Neural cell (in vitro differentiated cells): ENCODE measurements at regions not wholly inside any gene's neighbourhood (a gene's known extent, or its start where the extent isn't known, plus 50 kb on each side); places are given as distances from the start of the nearest gene placed in this dataset.

Experiments used
- H2AFZ ChIP-seq: fragments of 200-600, 300-800 bp; sonication (generic), shearing (Covaris generic); 2 replicates; pipeline ENCODE4 v1.6.0; 2014; ENCODE audit warnings: low read depth, mild to moderate bottlenecking, antibody characterized with exemption, low read length, moderate library complexity
- H3F3A ChIP-seq: fragments of 200-600 bp; shearing (Covaris generic); 2 replicates; pipeline ENCODE4 v1.6.1; 2016; ENCODE audit warnings: mild to moderate bottlenecking, moderate library complexity, mixed read lengths, antibody characterized with exemption, low read length; ENCODE audit not compliant: insufficient read depth, poor library complexity, severe bottlenecking
- H3K27ac ChIP-seq: fragments of 200-600, 300-800 bp; sonication (generic), shearing (Covaris generic); 2 replicates; pipeline ENCODE4 v1.5.1; 2014; ENCODE audit warnings: mild to moderate bottlenecking, low read length, moderate library complexity
- H3K27me3 ChIP-seq: fragments of 300-800, 200-600 bp; sonication (generic), shearing (Covaris generic); 2 replicates; pipeline ENCODE4 v1.6.0; 2014; ENCODE audit warnings: mild to moderate bottlenecking, low read depth, low read length, moderate library complexity; ENCODE audit not compliant: insufficient read depth
- H3K36me3 ChIP-seq: fragments of 300-800, 200-600 bp; sonication (generic), shearing (Covaris generic); 2 replicates; pipeline ENCODE4 v1.5.1; 2014; ENCODE audit warnings: mild to moderate bottlenecking, antibody characterized with exemption, low read length, moderate library complexity; ENCODE audit not compliant: insufficient read depth
- H3K4me2 ChIP-seq: fragments of 300-800, 200-600 bp; sonication (generic), shearing (Covaris generic); 2 replicates; pipeline ENCODE4 v1.6.0; 2014; ENCODE audit warnings: mild to moderate bottlenecking, low read length
- H3K4me3 ChIP-seq: fragments of 300-800, 200-600 bp; sonication (generic), shearing (Covaris generic); 2 replicates; pipeline ENCODE4 v1.5.1; 2014; ENCODE audit warnings: mild to moderate bottlenecking, low read length, moderate library complexity
- H3K79me2 ChIP-seq: fragments of 200-600 bp; shearing (Covaris generic); replicated peaks from 2 replicates; pipeline ENCODE4 v1.6.0; 2014; ENCODE audit warnings: mild to moderate bottlenecking, low read length, moderate library complexity; ENCODE audit not compliant: insufficient read depth
- H3K9ac ChIP-seq: fragments of 300-800, 200-600 bp; sonication (generic), shearing (Covaris generic); 2 replicates; pipeline ENCODE4 v1.6.1; 2016; ENCODE audit warnings: mild to moderate bottlenecking, low read length, mixed read lengths
- H3K9me2 ChIP-seq: fragments of 200-600 bp; shearing (Covaris generic); 2 replicates; pipeline ENCODE4 v1.6.1; 2016; ENCODE audit warnings: mild to moderate bottlenecking, low read length, mixed read lengths; ENCODE audit not compliant: insufficient read depth
- H3K9me3 ChIP-seq: fragments of 200-600, 300-800 bp; sonication (generic), shearing (Covaris generic); 2 replicates; pipeline ENCODE4 v1.6.1; 2016; ENCODE audit warnings: mild to moderate bottlenecking, mixed run types, low read length, moderate library complexity, mixed read lengths
- H4K20me1 ChIP-seq: fragments of 200-600 bp; shearing (Covaris generic); 2 replicates; pipeline ENCODE4 v1.6.1; 2016; ENCODE audit warnings: mild to moderate bottlenecking, mixed run types; ENCODE audit not compliant: insufficient read depth
- EP300 ChIP-seq: fragments of 450-650 bp; conservative IDR thresholded peaks from 2 replicates; pipeline ENCODE4 v1.6.1; 2014; ENCODE audit warnings: antibody characterized with exemption, mild to moderate bottlenecking, moderate library complexity; ENCODE audit not compliant: poor library complexity, severe bottlenecking
- EZH2 ChIP-seq: fragments of 200-600, 300-800 bp; shearing (Covaris generic), sonication (generic); IDR thresholded peaks from 2 replicates; pipeline ENCODE4 v1.6.1; 2014; ENCODE audit warnings: antibody characterized with exemption, low read length, borderline replicate concordance, mild to moderate bottlenecking; ENCODE audit not compliant: insufficient read depth, poor library complexity, severe bottlenecking
- MXI1 ChIP-seq: fragments of 450-650 bp; conservative IDR thresholded peaks from 2 replicates; pipeline ENCODE4 v1.6.1; 2014; ENCODE audit warnings: antibody characterized with exemption, mild to moderate bottlenecking; ENCODE audit not compliant: poor library complexity, severe bottlenecking
- POLR2AphosphoS5 ChIP-seq: IDR thresholded peaks from 2 replicates; pipeline ENCODE4 v1.6.1; 2012
- RAD21 ChIP-seq: fragments of 450-650 bp; conservative IDR thresholded peaks from 2 replicates; pipeline ENCODE4 v1.6.1; 2014; ENCODE audit warnings: antibody characterized with exemption, mild to moderate bottlenecking, moderate library complexity
- SMC3 ChIP-seq: fragments of 450-650 bp; conservative IDR thresholded peaks from 2 replicates; pipeline ENCODE4 v1.6.1; 2014; ENCODE audit warnings: antibody characterized with exemption, mild to moderate bottlenecking, moderate library complexity; ENCODE audit not compliant: poor library complexity
- TAF1 ChIP-seq: IDR thresholded peaks from 2 replicates; pipeline ENCODE4 v1.6.1; 2012; ENCODE audit warnings: low read depth
- TF ChIP-seq, protein P1 (sequence below): IDR thresholded peaks from 2 replicates; pipeline ENCODE4 v1.6.1; 2012; ENCODE audit warnings: borderline replicate concordance
- TF ChIP-seq, protein P2 (sequence below): fragments of 450-650 bp; IDR thresholded peaks from 2 replicates; pipeline ENCODE4 v1.5.1; 2014; ENCODE audit warnings: antibody characterized with exemption, mild to moderate bottlenecking, moderate library complexity; ENCODE audit not compliant: poor library complexity, severe bottlenecking

DNA sequence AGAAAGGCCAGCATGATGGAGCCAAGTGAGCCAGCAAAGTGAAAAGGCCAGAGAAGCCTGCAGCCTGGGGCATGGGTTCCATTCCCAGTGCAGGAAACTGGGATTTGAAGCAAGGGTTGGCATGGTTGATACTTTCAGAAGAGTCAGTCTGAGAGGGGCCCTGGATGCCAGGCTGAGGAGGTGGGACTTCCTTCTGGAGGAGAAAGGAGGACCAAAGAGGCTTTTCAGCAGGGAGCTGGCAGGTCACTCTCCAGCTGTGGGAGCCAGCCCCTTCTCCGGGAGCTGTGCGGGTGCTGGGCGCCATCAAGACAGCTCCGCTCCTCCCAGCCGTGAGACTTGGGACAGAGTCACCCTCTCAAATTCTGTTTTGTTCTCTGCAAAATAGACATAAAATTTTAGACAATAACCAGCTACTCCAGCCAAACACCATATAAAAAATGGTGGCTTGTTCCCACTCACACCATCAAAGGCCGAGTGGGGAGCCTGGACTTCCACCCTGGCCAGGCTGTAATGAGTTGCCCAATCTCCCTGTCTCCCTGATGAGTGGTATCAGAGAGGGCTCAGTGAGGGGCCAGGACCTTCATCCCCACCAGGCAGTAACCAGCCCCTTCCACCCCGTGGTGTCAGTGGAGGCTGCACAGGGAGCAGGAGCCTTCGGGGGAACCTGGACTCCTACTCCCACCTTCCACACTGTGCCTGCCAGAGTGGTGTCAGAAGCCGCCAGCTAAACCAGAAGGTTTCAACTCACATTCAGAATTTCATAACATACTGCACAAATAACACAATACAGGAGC lies 133.6 kb upstream of the RET start:
- Histone ChIP-seq H3K9me2 (no peaks in the 10 kb centered on the region), H3K36me3 (no peaks in the 10 kb centered on the region), H3K4me2 (no peak overlapping the region), H3K9ac (no peak overlapping the region), H3F3A (no peaks in the 10 kb centered on the region), H3K27ac (no peak overlapping the region), H2AFZ (no peak overlapping the region), H3K27me3 (no peaks in the 10 kb centered on the region), H3K79me2 (no peaks in the 10 kb centered on the region), H3K4me3 (no peak overlapping the region), H3K9me3 (no peaks in the 10 kb centered on the region), H4K20me1 (no peaks in the 10 kb centered on the region)
- no peak for TF ChIP-seq MXI1
- no peak for TF ChIP-seq EZH2
- TF ChIP-seq POLR2AphosphoS5, result no peak
- TF ChIP-seq, protein P1, sequence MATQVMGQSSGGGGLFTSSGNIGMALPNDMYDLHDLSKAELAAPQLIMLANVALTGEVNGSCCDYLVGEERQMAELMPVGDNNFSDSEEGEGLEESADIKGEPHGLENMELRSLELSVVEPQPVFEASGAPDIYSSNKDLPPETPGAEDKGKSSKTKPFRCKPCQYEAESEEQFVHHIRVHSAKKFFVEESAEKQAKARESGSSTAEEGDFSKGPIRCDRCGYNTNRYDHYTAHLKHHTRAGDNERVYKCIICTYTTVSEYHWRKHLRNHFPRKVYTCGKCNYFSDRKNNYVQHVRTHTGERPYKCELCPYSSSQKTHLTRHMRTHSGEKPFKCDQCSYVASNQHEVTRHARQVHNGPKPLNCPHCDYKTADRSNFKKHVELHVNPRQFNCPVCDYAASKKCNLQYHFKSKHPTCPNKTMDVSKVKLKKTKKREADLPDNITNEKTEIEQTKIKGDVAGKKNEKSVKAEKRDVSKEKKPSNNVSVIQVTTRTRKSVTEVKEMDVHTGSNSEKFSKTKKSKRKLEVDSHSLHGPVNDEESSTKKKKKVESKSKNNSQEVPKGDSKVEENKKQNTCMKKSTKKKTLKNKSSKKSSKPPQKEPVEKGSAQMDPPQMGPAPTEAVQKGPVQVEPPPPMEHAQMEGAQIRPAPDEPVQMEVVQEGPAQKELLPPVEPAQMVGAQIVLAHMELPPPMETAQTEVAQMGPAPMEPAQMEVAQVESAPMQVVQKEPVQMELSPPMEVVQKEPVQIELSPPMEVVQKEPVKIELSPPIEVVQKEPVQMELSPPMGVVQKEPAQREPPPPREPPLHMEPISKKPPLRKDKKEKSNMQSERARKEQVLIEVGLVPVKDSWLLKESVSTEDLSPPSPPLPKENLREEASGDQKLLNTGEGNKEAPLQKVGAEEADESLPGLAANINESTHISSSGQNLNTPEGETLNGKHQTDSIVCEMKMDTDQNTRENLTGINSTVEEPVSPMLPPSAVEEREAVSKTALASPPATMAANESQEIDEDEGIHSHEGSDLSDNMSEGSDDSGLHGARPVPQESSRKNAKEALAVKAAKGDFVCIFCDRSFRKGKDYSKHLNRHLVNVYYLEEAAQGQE, result no peak
- TF ChIP-seq TAF1, result no peak

DNA sequence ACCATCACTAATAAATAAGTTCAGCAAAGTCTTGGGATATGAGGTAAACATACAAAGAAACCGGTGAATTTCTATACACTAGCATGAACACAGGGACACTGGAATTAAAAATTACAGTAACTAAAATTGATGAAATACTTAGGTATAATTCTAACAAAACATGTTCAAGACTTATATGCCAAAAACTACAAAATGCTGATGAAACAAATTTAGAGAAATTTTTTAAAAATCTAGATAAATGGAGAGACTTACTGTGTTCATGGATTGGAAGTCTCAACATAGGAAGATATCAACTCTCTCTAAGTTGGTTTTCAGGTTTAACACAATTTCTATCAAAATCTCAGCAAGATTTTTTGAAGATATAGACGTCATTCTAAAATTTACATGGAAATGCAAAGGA lies 128.8 kb upstream of the RET start:
- Histone ChIP-seq H3K9ac (no peak overlapping the region), H3K9me3 (no peaks in the 10 kb centered on the region), H3K27ac (no peak overlapping the region), H3F3A (no peaks in the 10 kb centered on the region), H3K79me2 (no peaks in the 10 kb centered on the region), H3K4me3 (no peak overlapping the region), H3K9me2 (no peaks in the 10 kb centered on the region), H2AFZ (no peak overlapping the region), H3K36me3 (no peaks in the 10 kb centered on the region), H4K20me1 (no peaks in the 10 kb centered on the region), H3K27me3 (no peaks in the 10 kb centered on the region), H3K4me2 (no peak overlapping the region)
- TF ChIP-seq SMC3 (no peak), TAF1 (no peak), POLR2AphosphoS5 (no peak), EZH2 (no peak), EP300 (no peak), RAD21 (no peak), MXI1 (no peak)
- TF ChIP-seq, protein P1, result no peak
- TF ChIP-seq, protein P2, sequence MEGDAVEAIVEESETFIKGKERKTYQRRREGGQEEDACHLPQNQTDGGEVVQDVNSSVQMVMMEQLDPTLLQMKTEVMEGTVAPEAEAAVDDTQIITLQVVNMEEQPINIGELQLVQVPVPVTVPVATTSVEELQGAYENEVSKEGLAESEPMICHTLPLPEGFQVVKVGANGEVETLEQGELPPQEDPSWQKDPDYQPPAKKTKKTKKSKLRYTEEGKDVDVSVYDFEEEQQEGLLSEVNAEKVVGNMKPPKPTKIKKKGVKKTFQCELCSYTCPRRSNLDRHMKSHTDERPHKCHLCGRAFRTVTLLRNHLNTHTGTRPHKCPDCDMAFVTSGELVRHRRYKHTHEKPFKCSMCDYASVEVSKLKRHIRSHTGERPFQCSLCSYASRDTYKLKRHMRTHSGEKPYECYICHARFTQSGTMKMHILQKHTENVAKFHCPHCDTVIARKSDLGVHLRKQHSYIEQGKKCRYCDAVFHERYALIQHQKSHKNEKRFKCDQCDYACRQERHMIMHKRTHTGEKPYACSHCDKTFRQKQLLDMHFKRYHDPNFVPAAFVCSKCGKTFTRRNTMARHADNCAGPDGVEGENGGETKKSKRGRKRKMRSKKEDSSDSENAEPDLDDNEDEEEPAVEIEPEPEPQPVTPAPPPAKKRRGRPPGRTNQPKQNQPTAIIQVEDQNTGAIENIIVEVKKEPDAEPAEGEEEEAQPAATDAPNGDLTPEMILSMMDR, result no peak
